ENCODE measurements at regions not wholly inside any gene's neighbourhood (a gene's known extent, or its start where the extent isn't known, plus 50 kb on each side); places are given as distances from the start of the nearest gene placed in this dataset.

GRCh38 chr2:41084321-41084720 is 632.4 kb upstream of the SLC8A1 start:
- DNase-seq = no peak

DNA sequence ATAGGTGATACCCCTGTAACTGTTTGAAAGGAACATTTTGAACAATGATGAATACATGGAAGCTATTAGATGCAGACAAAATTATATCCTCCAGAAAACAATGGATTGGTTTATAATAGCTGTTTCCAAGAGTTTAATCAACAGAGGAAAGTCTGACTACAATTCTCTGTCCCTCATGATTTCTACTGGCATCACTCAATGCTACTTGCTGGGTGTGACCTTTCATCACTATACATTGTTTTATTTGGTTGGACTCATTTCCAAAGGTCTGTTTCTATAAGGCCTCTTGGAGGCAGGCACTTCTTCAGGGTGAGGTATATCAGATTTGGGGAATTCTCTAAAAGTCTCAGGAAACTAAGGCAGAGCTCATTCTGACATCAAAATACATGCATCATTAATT is 636.1 kb upstream of the SLC8A1 start:
- DNase-seq = no peak

GRCh38 chr2:41101281-41101680 is 649.4 kb upstream of the SLC8A1 start:
- DNase-seq = no peak

DNA sequence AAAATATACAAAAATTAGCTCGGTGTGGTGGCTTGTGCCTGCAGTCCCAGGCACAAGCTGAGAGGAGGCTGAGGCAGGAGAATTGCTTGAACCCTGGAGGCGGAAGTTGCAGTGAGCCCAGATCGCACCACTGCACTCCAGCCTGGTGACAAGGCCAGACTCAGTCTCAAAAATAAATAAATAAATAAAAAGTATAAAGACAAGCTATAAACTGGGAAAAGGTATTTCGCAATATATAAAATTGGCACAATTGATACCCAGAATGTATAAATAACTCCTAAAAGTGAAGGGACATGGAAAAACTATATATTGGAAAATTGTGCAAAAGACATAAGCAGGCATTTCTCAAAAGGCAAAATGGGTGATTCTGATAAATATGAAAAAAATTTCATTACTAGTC is 657.9 kb upstream of the SLC8A1 start:
- DNase-seq = no peak

DNA sequence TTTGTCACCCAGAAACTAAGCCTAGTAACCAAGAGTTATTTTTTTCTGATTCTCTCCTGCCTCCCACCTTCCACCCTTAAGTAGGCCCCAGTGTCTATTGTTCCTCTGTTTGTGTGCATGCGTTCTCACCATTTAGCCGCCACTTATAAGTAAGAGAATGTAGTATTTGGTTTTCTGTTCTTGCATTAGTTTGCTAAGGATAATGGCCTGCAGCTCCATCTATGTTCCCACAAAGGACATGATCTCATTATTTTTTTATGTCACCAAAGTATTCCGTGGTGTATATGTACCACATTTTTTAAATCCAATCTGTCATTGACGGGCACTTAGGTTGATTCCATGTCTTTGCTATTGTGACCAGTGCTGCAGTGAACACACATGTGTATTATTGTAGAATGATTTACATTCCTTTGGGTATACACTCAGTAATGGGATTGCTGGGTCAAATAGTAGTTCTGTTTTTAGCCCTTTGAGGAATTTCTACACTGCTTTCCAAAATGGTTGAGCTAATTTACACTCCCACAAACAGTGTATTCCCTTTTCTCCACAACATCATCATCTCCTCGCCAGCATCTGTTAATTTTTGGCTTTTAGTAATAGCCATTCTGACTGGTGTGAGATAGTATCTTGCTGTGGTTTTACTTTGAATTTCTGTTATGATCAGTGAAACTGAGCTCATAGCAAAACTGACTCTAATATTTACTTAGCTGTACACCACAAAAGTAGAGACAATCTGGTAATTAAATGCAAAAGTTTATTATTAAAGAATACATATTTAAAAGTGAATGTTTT is 660.1 kb upstream of the SLC8A1 start:
- no peak for DNase-seq

- no peak for DNase-seq
Observed at GRCh38 chr2:41116106-41116797, 664.4 kb upstream of the SLC8A1 start.

DNA sequence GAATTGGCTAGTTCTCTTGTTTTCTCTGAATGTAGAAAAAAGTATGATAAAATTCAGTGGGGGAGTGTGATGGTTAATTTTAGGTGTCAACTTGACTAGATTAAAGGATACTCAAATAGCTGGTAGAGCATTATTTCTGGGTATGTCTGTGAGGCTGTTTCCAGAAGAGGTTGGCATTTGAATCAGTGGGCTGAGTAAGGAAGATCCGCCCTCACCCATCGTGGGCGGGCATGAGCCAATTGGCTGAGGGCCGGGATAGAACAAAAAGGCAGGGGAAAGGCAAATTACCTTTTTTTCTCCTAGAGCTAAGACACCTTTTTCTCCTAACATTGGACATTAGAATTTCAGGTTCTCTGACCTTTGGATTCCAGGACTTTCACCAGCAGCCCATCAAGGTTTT is 667.6 kb upstream of the SLC8A1 start:
- DNase-seq = no peak

DNA sequence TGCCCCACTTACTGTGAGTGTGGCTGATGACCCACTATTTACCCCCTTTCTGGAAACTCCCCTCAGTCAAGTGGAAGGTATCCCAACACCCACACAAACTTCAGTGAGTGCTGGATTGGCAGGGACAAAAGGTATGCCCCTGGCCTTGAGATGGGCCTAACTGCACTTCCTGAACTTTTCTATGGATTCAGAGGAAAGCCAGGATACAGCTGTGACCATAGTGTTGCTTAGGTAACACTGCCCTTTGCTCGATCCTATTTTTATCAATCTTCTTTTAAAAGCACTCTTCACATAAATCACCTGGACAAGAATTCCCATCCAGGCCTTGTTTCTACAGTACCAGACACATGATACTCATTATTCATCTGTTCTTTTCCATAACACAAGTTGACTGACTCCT is 671.5 kb upstream of the SLC8A1 start:
- no peak for DNase-seq

DNA sequence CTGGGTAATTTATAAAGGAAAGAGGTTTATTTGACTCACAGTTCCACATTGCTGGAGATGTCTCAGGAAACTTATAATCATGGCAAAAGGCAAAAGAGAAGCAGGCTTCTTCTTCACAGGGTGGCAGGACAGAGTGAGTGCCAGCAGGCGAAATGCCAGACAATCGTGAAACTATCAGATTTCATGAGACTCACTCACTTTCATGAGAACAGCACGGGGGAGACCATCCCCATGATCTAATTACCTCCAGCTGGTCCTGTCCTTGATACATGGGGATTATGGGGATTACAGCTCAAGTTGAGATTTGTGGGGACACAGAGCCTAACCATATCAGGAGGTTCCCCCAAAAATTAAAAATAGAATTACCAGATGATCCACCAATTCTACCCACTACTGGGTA is 675.5 kb upstream of the SLC8A1 start:
- no peak for DNase-seq

- no peak for DNase-seq
Observed at GRCh38 chr2:41129988-41130387, 678.1 kb upstream of the SLC8A1 start.

GRCh38 chr2:41137031-41137430 is 685.1 kb upstream of the SLC8A1 start:
- DNase-seq = no peak

DNA sequence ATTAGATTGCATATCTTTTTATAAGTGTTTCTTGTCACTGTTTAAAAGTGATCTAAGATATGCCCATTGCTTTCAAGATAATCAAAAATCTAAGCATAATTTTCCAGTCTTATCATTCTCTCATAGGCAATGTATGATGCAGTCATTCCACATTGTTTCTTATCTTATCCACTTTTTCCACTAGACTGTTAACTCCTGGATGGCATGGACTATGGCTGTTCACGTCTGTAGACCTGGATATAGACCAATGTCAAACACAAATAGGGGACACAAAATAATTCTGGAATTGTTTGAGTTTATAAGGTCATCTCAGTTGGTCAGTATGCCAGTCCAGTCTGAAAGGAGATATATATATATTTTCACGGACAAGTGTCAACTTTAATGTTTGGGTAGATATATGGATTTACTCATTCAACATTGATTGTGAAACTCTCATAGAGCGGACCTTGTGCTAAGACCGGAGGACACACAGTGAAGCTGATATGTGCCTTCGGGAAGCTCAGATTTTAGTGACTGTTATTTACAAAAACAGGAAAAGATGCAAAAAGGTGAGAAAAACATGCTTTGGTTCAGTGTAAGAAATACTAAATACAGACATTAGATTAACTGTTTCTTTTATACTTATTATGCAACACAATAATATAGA is 689.4 kb upstream of the SLC8A1 start:
- no peak for DNase-seq

DNA sequence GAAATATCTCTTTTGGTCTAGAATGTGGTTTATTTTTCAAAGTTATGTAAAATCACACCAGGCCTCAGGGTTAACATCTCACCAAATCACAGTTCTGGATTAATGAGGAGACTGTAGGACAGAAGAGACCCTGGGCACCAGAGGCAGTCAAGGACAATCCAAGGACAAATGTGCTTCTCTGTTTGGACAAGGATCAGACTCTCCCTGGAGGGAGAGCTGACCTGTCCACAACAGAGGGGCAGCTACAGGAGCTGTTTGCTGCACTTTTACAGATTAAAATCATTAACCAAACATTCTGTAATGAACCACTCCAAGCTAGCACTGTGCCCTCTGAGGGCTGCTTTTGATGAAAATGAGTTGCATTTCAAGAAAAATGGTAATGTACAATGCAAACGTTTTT is 690.6 kb upstream of the SLC8A1 start:
- no peak for DNase-seq

DNA sequence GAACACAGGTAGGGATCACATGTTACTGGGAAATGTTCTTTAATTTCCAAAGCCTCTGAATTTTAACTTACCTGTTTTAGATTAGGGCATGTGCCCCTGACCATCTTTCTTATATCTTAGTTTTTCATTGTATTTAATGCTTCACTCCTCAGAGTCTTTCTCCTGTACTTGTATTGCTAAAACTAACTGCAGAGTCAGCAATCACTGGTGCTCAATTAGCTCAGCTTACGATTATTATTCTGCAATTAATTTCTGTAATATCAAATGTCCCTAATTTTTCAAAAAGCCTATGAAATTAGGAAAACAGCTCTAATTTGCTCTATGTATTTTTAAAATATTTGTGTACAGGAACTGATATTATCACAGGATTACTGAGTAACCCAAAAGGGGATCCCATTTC is 693.2 kb upstream of the SLC8A1 start:
- DNase-seq = no peak

DNA sequence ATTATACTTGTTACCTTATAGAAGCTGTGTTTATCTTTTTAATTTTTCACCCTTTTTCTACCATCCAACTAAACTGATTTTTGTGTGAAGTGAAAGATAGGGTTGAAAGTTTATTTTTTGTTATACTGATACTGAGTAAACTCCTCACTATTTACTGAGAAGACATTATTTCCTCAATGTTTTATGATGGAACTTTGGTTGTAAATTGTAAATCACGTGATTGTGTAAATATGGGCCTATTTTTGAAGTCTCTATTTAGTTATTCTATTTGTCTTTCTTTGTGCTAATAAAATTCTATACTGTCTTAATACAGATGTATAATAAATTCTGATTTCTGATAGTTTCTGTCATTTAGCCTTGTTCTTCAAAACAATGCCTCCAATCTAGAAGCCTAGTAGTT is 697.2 kb upstream of the SLC8A1 start:
- DNase-seq = no peak

DNA sequence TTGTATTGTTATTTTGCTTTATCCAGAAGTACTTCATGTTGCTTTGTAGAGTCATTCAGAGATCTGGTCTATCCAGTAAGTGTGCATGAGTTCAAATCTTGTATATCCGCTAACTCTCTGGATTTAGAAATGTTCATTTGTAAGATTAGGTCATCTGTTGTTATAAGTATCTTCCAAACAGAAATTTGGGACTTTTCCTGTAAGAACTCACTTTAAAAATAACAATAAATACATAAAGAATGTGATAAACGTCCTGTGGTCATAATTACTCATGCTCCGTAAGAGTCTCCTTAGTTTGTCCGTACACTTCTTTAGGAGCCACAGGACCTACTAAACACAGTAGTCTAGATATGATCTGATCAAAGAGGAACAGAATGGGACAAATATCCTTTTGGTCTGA is 699.9 kb upstream of the SLC8A1 start:
- no peak for DNase-seq

- DNase-seq = no peak
Observed at GRCh38 chr2:41152318-41152717, 700.4 kb upstream of the SLC8A1 start.

GRCh38 chr2:41160439-41160838 is 708.5 kb upstream of the SLC8A1 start:
- no peak for DNase-seq

DNA sequence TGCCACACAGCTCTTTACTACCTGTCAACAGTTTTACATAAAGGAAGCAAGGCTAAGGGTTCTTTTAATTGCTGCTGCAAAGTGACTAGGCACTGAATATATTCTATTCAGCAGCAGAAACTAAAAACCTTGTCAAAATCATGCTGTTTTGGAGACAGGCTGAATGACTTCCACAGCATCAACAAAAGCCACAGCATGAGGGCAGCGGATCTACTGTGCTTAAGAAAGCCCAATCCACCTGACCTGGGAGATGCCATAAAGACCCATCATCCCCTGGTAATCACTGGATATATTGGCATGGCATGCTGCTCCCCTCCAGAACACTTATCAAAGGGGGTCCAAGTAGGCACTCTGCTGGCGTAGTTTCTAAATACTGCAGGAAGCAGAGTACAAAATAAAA is 715.1 kb upstream of the SLC8A1 start:
- DNase-seq = no peak

DNA sequence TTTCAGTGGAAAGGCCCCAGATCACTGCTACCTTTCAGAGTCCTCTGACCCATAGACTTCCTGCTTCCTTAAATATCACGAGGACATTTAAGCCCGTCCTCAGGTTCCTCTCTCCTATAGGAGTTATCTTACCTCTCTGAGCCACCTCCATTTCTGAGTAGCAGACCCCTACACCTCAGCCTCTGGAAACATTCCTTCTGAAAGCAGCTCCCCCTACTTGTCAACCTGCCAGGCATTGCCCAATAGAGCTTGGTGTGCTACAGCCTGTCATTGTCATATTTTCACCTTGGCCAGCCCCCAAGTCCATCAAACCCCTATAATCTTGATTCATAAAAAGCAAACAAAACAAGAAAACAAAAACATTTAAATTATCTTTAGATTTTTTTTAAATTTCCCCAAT is 717.9 kb upstream of the SLC8A1 start:
- DNase-seq = no peak

GRCh38 chr2:41170589-41170988 is 718.7 kb upstream of the SLC8A1 start:
- no peak for DNase-seq

DNA sequence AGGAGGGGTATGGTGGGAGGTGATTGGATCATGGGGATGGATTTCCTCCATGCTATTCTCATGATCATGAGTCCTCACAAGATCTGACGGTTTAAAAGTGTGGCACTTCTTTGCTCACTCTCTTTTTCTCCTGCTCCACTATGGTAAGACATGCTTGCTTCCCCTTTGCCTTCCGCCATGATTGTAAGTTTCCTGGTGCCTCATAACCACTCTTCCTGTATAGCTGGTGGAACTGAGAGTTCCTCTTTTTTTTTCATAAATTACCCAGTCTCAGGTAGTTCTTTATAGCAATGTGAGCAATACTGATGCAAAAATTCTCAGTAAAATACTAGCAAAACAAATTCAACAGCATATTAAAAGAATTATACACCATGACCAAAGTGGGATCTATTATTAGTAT is 728.5 kb upstream of the SLC8A1 start:
- DNase-seq = no peak

- DNase-seq = no peak
Observed at GRCh38 chr2:41182961-41183360, 731.1 kb upstream of the SLC8A1 start.

- no peak for DNase-seq
Observed at GRCh38 chr2:41187376-41188122, 735.7 kb upstream of the SLC8A1 start.
